ENCODE measurements at regions not wholly inside any gene's neighbourhood (a gene's known extent, or its start where the extent isn't known, plus 50 kb on each side); places are given as distances from the start of the nearest gene placed in this dataset.

DNA sequence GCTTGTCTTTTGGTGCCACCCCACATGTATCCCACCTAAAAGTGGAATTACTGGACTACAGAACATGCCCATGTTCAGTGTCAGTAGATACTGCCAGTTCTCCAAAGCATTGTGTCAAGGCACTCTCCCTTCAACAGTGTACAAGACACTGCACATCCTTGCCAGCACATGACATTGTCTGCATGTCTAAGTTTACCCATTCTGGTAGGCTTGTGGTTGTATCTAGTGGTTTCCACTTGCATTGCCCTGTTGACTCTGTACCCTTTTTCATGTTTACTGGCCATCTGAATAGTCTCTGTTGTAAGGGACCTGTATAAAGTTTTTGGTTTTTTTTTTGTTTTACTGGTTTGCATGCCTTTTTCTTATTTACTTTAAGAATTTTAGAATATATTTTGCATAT, 222.4 kb upstream of the CNR1 start:
- Histone ChIP-seq H3K36me3 (ENCODE audit: insufficient read depth) (no peaks in the 10 kb centered on the region), H3K27me3 (ENCODE audit: insufficient read depth, low read depth) (no peaks in the 10 kb centered on the region), H3K79me2 (ENCODE audit: insufficient read depth, low read depth) (no peaks in the 10 kb centered on the region), H3K4me2 (no peak overlapping the region), H2AFZ (ENCODE audit: low read depth) (no peak overlapping the region), H3K4me1 (ENCODE audit: low read depth, poor library complexity, severe bottlenecking) (no peaks in the 10 kb centered on the region), H4K20me1 (ENCODE audit: insufficient read depth) (no peaks in the 10 kb centered on the region), H3K9ac (no peak overlapping the region), H3K4me3 (IDR thresholded peaks at IDR 0.05; ENCODE audit: insufficient read depth, low read depth, low read length) (no peak overlapping the region), H3K27ac (no peak overlapping the region)
- TF ChIP-seq, protein P1, sequence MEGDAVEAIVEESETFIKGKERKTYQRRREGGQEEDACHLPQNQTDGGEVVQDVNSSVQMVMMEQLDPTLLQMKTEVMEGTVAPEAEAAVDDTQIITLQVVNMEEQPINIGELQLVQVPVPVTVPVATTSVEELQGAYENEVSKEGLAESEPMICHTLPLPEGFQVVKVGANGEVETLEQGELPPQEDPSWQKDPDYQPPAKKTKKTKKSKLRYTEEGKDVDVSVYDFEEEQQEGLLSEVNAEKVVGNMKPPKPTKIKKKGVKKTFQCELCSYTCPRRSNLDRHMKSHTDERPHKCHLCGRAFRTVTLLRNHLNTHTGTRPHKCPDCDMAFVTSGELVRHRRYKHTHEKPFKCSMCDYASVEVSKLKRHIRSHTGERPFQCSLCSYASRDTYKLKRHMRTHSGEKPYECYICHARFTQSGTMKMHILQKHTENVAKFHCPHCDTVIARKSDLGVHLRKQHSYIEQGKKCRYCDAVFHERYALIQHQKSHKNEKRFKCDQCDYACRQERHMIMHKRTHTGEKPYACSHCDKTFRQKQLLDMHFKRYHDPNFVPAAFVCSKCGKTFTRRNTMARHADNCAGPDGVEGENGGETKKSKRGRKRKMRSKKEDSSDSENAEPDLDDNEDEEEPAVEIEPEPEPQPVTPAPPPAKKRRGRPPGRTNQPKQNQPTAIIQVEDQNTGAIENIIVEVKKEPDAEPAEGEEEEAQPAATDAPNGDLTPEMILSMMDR (conservative IDR thresholded peaks at IDR 0.05; ENCODE audit: low read depth, low read length) = no peak

DNA sequence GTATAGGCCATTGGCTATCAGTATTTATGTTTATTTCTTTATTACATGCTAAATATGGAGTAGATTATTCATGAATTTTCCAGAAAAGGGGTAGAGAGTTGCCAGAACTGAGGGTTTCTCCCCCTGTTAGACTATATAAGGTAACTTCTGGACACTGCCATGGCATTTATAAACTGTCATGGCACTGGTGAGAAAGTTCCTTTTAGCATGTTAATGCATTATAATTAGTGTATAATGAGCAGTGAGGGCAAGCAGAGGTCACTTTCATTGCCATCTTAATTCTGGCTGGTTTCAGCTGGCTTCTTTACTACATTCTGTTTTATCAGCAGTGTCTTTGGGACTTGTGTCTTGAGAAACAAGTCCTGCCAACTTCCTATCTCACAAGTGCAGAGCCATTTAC, 220.0 kb upstream of the CNR1 start:
- Histone ChIP-seq H3K36me3 (ENCODE audit: insufficient read depth) (no peaks in the 10 kb centered on the region), H3K27me3 (ENCODE audit: insufficient read depth, low read depth) (no peaks in the 10 kb centered on the region), H3K4me1 (ENCODE audit: low read depth, poor library complexity, severe bottlenecking) (no peaks in the 10 kb centered on the region), H3K4me3 (IDR thresholded peaks at IDR 0.05; ENCODE audit: insufficient read depth, low read depth, low read length) (no peak overlapping the region), H3K79me2 (ENCODE audit: insufficient read depth, low read depth) (no peaks in the 10 kb centered on the region), H4K20me1 (ENCODE audit: insufficient read depth) (no peaks in the 10 kb centered on the region), H3K27ac (no peak overlapping the region), H3K4me2 (no peak overlapping the region), H2AFZ (ENCODE audit: low read depth) (no peak overlapping the region), H3K9ac (no peak overlapping the region)
- TF ChIP-seq, protein P1 (conservative IDR thresholded peaks at IDR 0.05; ENCODE audit: low read depth, low read length) = no peak

DNA sequence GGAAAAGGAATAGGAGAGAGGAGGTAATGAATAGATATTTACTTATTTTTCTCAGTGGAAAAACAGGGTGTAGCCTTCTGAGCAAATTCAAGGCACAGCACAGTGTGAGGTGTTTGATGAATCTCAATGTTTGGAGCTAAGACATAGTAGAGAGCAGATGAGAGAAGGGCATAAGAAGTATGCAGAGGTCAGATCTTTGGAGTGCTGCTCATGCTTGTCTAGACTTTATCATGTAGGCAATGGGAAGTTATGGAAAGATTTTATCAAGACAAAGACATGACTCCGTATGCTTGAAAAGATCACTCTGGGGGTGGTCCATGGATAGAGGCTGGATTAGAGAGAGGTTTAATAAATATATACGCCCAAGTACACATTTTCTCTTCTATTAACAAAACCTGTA, 217.0 kb upstream of the CNR1 start:
- no peaks in the 10 kb centered on the region for H4K20me1 ChIP-seq (ENCODE audit: insufficient read depth)
- TF ChIP-seq, protein P1 (conservative IDR thresholded peaks at IDR 0.05; ENCODE audit: low read depth, low read length) = no peak
- no peaks in the 10 kb centered on the region for H3K79me2 ChIP-seq (ENCODE audit: insufficient read depth, low read depth)
- no peaks in the 10 kb centered on the region for H3K4me1 ChIP-seq (ENCODE audit: low read depth, poor library complexity, severe bottlenecking)
- H2AFZ ChIP-seq (ENCODE audit: low read depth) = no peak overlapping the region
- H3K36me3 ChIP-seq (ENCODE audit: insufficient read depth) = no peaks in the 10 kb centered on the region
- no peak overlapping the region for H3K4me2 ChIP-seq
- H3K9ac ChIP-seq = no peak overlapping the region
- H3K4me3 ChIP-seq (IDR thresholded peaks at IDR 0.05; ENCODE audit: insufficient read depth, low read depth, low read length) = no peak overlapping the region
- no peaks in the 10 kb centered on the region for H3K27me3 ChIP-seq (ENCODE audit: insufficient read depth, low read depth)
- no peak overlapping the region for H3K27ac ChIP-seq

DNA sequence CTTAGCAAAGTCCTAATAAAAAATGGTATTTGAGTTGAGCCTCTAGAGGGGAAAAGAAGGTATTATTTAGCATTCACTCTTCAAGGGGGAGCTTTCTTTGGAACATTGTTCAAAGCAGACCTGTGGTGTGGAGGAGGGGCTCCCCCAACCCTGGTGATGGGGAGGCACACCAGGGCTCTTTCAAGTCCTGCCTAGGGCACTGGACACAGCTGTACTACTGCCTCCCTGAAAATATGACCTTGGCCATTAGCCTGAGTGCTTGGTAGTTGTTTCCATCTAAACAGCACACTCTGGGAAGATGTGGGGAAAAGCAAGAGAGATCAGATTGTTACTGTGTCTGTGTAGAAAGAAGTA, 215.1 kb upstream of the CNR1 start:
- Histone ChIP-seq H4K20me1 (ENCODE audit: insufficient read depth) (no peaks in the 10 kb centered on the region), H3K36me3 (ENCODE audit: insufficient read depth) (no peaks in the 10 kb centered on the region), H3K4me1 (ENCODE audit: low read depth, poor library complexity, severe bottlenecking) (no peaks in the 10 kb centered on the region), H3K4me2 (no peak overlapping the region), H3K27ac (no peak overlapping the region), H3K79me2 (ENCODE audit: insufficient read depth, low read depth) (no peaks in the 10 kb centered on the region), H3K4me3 (IDR thresholded peaks at IDR 0.05; ENCODE audit: insufficient read depth, low read depth, low read length) (no peak overlapping the region), H3K9ac (no peak overlapping the region), H2AFZ (ENCODE audit: low read depth) (no peak overlapping the region), H3K27me3 (ENCODE audit: insufficient read depth, low read depth) (no peaks in the 10 kb centered on the region)
- TF ChIP-seq, protein P1 (conservative IDR thresholded peaks at IDR 0.05; ENCODE audit: low read depth, low read length) = no peak

Data from KMS-11 (cell line).